H9 (cell line): ENCODE measurements at regions not wholly inside any gene's neighbourhood (a gene's known extent, or its start where the extent isn't known, plus 50 kb on each side); places are given as distances from the start of the nearest gene placed in this dataset.
"Not testable (repeated sequence)": the region's sequence is repeated elsewhere in the genome, so short reads cannot be mapped to it uniquely, and the experiment has no call there.

Source experiments
- DNase-seq: peaks from one replicate; pipeline ENCODE4 v3.0.0-alpha.2; 2017
- H2AFZ ChIP-seq: one replicate; pipeline ENCODE4 v1.6.1; 2013; ENCODE audit warnings: mild to moderate bottlenecking, low read length, control low read depth, moderate library complexity
- H2AK5ac ChIP-seq: 2 replicates; pipeline ENCODE4 v1.6.1; 2013; ENCODE audit warnings: low read length, control low read depth, mixed read lengths; ENCODE audit not compliant: insufficient read length
- H2BK120ac ChIP-seq: one replicate; pipeline ENCODE4 v1.6.1; 2013; ENCODE audit warnings: low read depth, mild to moderate bottlenecking, low read length, control low read depth, inconsistent platforms; ENCODE audit not compliant: poor library complexity, severe bottlenecking
- H2BK12ac ChIP-seq: 2 replicates; pipeline ENCODE4 v1.6.1; 2013; ENCODE audit warnings: low read length, control low read depth, mixed read lengths, low read depth; ENCODE audit not compliant: insufficient read length
- H2BK15ac ChIP-seq: 2 replicates; pipeline ENCODE4 v1.6.1; 2013; ENCODE audit warnings: low read depth, low read length, control low read depth
- H2BK20ac ChIP-seq: one replicate; pipeline ENCODE4 v1.6.1; 2013; ENCODE audit warnings: low read depth, mild to moderate bottlenecking, low read length, control low read depth, inconsistent platforms; ENCODE audit not compliant: poor library complexity, severe bottlenecking
- H2BK5ac ChIP-seq: 2 replicates; pipeline ENCODE4 v1.6.1; 2013; ENCODE audit warnings: low read length, control low read depth, mixed read lengths; ENCODE audit not compliant: insufficient read length
- H3K14ac ChIP-seq: 2 replicates; pipeline ENCODE4 v1.6.1; 2013; ENCODE audit warnings: low read length, control low read depth; ENCODE audit not compliant: insufficient read depth
- H3K18ac ChIP-seq: 2 replicates; pipeline ENCODE4 v1.6.1; 2013; ENCODE audit warnings: low read depth, mild to moderate bottlenecking, mixed read lengths, low read length, control low read depth; ENCODE audit not compliant: insufficient read length
- H3K23ac ChIP-seq: 2 replicates; pipeline ENCODE4 v1.6.1; 2013; ENCODE audit warnings: low read length, control low read depth, mixed read lengths, low read depth; ENCODE audit not compliant: insufficient read length
- H3K23me2 ChIP-seq: 2 replicates; pipeline ENCODE4 v1.6.1; 2013; ENCODE audit warnings: low read depth, mild to moderate bottlenecking, mixed read lengths, low read length, control low read depth; ENCODE audit not compliant: insufficient read length, poor library complexity, severe bottlenecking
- H3K27ac ChIP-seq: 2 replicates; pipeline ENCODE4 v1.5.1; 2013; ENCODE audit warnings: low read length, control low read depth, mixed read lengths, low read depth; ENCODE audit not compliant: insufficient read length
- H3K27me3 ChIP-seq: 2 replicates; pipeline ENCODE4 v1.6.1; 2013; ENCODE audit warnings: low read length, control low read depth, inconsistent platforms; ENCODE audit not compliant: insufficient read depth
- H3K4ac ChIP-seq: 2 replicates; pipeline ENCODE4 v1.6.1; 2013; ENCODE audit warnings: low read depth, mild to moderate bottlenecking, control low read depth, inconsistent platforms, low read length, moderate library complexity
- H3K4me1 ChIP-seq: 2 replicates; pipeline ENCODE4 v1.6.1; 2013; ENCODE audit warnings: low read length, control low read depth, inconsistent platforms; ENCODE audit not compliant: insufficient read depth
- H3K4me2 ChIP-seq: 2 replicates; pipeline ENCODE4 v1.6.1; 2013; ENCODE audit warnings: low read length, control low read depth, mixed read lengths; ENCODE audit not compliant: insufficient read length, insufficient read depth
- H3K56ac ChIP-seq: 2 replicates; pipeline ENCODE4 v1.6.1; 2013; ENCODE audit warnings: low read depth, mild to moderate bottlenecking, mixed read lengths, low read length, control low read depth; ENCODE audit not compliant: insufficient read length
- H3K79me1 ChIP-seq: 2 replicates; pipeline ENCODE4 v1.6.1; 2013; ENCODE audit warnings: low read depth, mild to moderate bottlenecking, moderate library complexity, low read length, control low read depth, inconsistent platforms; ENCODE audit not compliant: insufficient read depth, poor library complexity, severe bottlenecking
- H3K79me2 ChIP-seq: 2 replicates; pipeline ENCODE4 v1.6.1; 2013; ENCODE audit warnings: low read length, control low read depth, inconsistent platforms; ENCODE audit not compliant: insufficient read depth
- H3K9ac ChIP-seq: 2 replicates; pipeline ENCODE4 v1.6.1; 2013; ENCODE audit warnings: low read length, control low read depth, mixed read lengths; ENCODE audit not compliant: insufficient read length; ENCODE audit errors: extremely low read depth
- H3K9me3 ChIP-seq: one replicate; pipeline ENCODE4 v1.6.1; 2013; ENCODE audit warnings: low read depth, low read length, inconsistent platforms; ENCODE audit not compliant: control insufficient read depth
- H3T11ph ChIP-seq: one replicate; pipeline ENCODE4 v1.6.1; 2013; ENCODE audit warnings: mild to moderate bottlenecking, low read length, control low read depth, inconsistent platforms
- H4K20me1 ChIP-seq: one replicate; pipeline ENCODE4 v1.6.1; 2013; ENCODE audit not compliant: control insufficient read depth, insufficient read length, insufficient read depth
- H4K5ac ChIP-seq: 2 replicates; pipeline ENCODE4 v1.6.1; 2013; ENCODE audit warnings: low read depth, mild to moderate bottlenecking, mixed read lengths, low read length, control low read depth; ENCODE audit not compliant: insufficient read length
- H4K8ac ChIP-seq: replicated peaks from 2 replicates; pipeline ENCODE4 v1.6.1; 2013; ENCODE audit warnings: low read length, control low read depth, mixed read lengths, low read depth; ENCODE audit not compliant: insufficient read length
- H4K91ac ChIP-seq: 2 replicates; pipeline ENCODE4 v1.6.1; 2013; ENCODE audit warnings: low read depth, mild to moderate bottlenecking, moderate library complexity, mixed read lengths, low read length, control low read depth; ENCODE audit not compliant: insufficient read length
- H3K27ac Mint-ChIP-seq, 3 experiments: 2 replicates in 2 of 3; 3 replicates in 1 of 3; pipeline ENCODE4 v1.8.0; 2020 to 2021; ENCODE audit warnings: mixed read lengths in 3 of 3, mild to moderate bottlenecking in 1 of 3, moderate library complexity in 1 of 3
- H3K27me3 Mint-ChIP-seq: 2 replicates; pipeline ENCODE4 v1.8.0; 2021; ENCODE audit warnings: low read depth, mild to moderate bottlenecking, moderate library complexity, mixed read lengths
- H3K36me3 Mint-ChIP-seq, 3 experiments: 2 replicates in 2 of 3; 3 replicates in 1 of 3; pipeline ENCODE4 v1.8.0; 2020 to 2021; ENCODE audit warnings: low read depth in 3 of 3, mixed read lengths in 3 of 3; ENCODE audit not compliant: insufficient read depth in 1 of 3
- H3K4me1 Mint-ChIP-seq, 2 experiments: 2 replicates each; pipeline ENCODE4 v1.8.0; 2020; ENCODE audit warnings: mixed read lengths in 2 of 2
- H3K4me3 Mint-ChIP-seq, 2 experiments: 2 replicates in 1 of 2; 3 replicates in 1 of 2; pipeline ENCODE4 v1.8.0; 2020 to 2021; ENCODE audit warnings: mild to moderate bottlenecking in 2 of 2, mixed read lengths in 2 of 2, moderate library complexity in 1 of 2
- H3K9me3 Mint-ChIP-seq, 2 experiments: 2 replicates in 1 of 2; 3 replicates in 1 of 2; pipeline ENCODE4 v1.8.0; 2020; ENCODE audit warnings: mild to moderate bottlenecking in 2 of 2, mixed read lengths in 2 of 2, moderate library complexity in 1 of 2
- WGBS: extraction: QIAGEN DNeasy Blood & Tissue Kit; methylation state at CpG from one replicate; pipeline ENCODE4 v1.1.7; 2013; ENCODE audit warnings: missing lambda C conversion rate, low lambda C conversion rate, mixed read lengths; ENCODE audit not compliant: insufficient read length; ENCODE audit errors: extremely low coverage; 5-methylcytosine and 5-hydroxymethylcytosine counted together
- TF ChIP-seq, protein P1 (sequence below): fragments of 200-600 bp; sonication (generic); conservative IDR thresholded peaks from 3 replicates; pipeline ENCODE4 v1.8.0; 2021; ENCODE audit warnings: antibody characterized with exemption, mild to moderate bottlenecking

DNA sequence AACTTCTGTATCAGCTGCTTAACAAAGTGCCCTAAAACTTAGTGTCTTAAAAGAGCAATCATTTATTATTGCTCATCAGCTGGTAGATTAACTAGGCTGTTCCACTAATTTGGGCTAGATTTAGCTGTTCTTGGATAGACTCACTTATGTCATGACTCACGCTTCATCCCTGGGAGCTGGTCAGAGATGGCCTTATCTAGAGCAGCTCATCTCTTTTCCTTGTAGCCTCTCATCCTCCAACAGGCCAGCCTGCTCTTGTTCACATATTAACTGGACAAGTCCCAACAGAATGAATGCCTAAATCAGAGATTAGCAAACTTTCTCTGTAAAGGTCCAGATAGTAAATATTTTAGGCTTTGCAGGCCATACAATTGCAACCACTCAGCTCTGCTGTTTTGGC is 66.9 kb upstream of the PLAAT1 start:
- no peak overlapping the region for H3K14ac ChIP-seq
- Mint-ChIP-seq H3K27me3 (no peaks in the 10 kb centered on the region), H3K27ac (no peak overlapping the region), H3K4me3 (no peak overlapping the region), H3K9me3 (no peaks in the 10 kb centered on the region; a peak in 1 of 5 replicates), H3K4me1 (peaks cover 0 to 4% of the 10 kb centered on the region in 2 experiments; a peak in 2 of 4 replicates), H3K36me3 (no peaks in the 10 kb centered on the region)
- DNase-seq, result no peak
- H3K18ac ChIP-seq, result no peak overlapping the region
- H2AK5ac ChIP-seq, result no peak overlapping the region
- H3K23ac ChIP-seq, result no peak overlapping the region
- H2BK15ac ChIP-seq, result no peak overlapping the region
- TF ChIP-seq, protein P1, sequence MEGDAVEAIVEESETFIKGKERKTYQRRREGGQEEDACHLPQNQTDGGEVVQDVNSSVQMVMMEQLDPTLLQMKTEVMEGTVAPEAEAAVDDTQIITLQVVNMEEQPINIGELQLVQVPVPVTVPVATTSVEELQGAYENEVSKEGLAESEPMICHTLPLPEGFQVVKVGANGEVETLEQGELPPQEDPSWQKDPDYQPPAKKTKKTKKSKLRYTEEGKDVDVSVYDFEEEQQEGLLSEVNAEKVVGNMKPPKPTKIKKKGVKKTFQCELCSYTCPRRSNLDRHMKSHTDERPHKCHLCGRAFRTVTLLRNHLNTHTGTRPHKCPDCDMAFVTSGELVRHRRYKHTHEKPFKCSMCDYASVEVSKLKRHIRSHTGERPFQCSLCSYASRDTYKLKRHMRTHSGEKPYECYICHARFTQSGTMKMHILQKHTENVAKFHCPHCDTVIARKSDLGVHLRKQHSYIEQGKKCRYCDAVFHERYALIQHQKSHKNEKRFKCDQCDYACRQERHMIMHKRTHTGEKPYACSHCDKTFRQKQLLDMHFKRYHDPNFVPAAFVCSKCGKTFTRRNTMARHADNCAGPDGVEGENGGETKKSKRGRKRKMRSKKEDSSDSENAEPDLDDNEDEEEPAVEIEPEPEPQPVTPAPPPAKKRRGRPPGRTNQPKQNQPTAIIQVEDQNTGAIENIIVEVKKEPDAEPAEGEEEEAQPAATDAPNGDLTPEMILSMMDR, result no peak
- no peak overlapping the region for H4K5ac ChIP-seq
- H3K23me2 ChIP-seq, result no peaks in the 10 kb centered on the region
- no peak overlapping the region for H2BK20ac ChIP-seq
- H2BK12ac ChIP-seq, result no peak overlapping the region
- no peaks in the 10 kb centered on the region for H3K9me3 ChIP-seq
- H3K56ac ChIP-seq, result no peak overlapping the region
- no peak overlapping the region for H3T11ph ChIP-seq
- no peak overlapping the region for H3K9ac ChIP-seq
- H4K91ac ChIP-seq, result no peak overlapping the region
- H3K27ac ChIP-seq, result no peak overlapping the region
- H2BK120ac ChIP-seq, result no peak overlapping the region
- H3K4ac ChIP-seq, result no peak overlapping the region
- WGBS, result no CpG with 5 or more reads among the region's 1 CpG
- H3K79me2 ChIP-seq, result no peaks in the 10 kb centered on the region
- H3K27me3 ChIP-seq, result no peaks in the 10 kb centered on the region
- H3K4me2 ChIP-seq, result no peak overlapping the region
- no peak overlapping the region for H2AFZ ChIP-seq
- H3K4me1 ChIP-seq, result no peaks in the 10 kb centered on the region
- no peak overlapping the region for H4K8ac ChIP-seq
- no peaks in the 10 kb centered on the region for H3K79me1 ChIP-seq
- H2BK5ac ChIP-seq, result no peak overlapping the region
- no peaks in the 10 kb centered on the region for H4K20me1 ChIP-seq

DNA sequence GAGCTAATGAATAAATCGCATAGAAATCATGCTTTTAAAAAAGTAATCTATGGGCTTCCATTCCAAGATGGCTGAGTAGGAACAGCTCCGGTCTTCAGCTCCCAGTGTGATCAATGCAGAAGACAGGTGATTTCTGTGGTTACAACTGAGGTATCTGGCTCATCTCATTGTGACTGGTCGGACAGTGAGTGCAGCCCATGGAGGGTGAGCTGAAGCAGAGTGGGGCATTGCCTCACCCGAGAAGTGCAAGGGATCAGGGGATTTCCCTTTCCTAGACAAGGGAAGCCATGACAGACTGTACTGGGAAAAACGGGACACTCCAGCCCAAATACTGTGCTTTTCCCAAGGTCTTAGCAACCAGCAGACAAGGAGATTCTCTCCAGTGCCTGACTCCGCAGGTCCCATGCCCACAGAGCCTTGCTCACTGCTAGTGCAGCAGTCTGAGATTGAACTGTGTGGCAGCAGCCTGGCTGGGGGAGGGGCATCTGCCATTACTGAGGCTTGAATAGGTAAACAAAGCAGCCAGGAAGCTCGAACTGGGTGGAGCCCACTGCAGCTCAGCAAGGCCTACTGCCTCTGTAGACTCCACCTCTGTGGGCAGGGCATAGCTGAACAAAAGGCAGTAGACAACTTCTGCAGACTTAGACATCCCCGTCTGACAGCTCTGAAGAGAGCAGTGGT is 61.5 kb upstream of the PLAAT1 start:
- not testable (repeated sequence) for H3K23me2 ChIP-seq, H4K91ac ChIP-seq, H3K14ac ChIP-seq, H3K4me1 Mint-ChIP-seq, H3K23ac ChIP-seq, H3K4me1 ChIP-seq, H2BK120ac ChIP-seq, H4K5ac ChIP-seq, H4K20me1 ChIP-seq, H3K9me3 ChIP-seq, H2AFZ ChIP-seq, DNase-seq, H2BK12ac ChIP-seq, H3K18ac ChIP-seq, H2AK5ac ChIP-seq, H3K4me2 ChIP-seq, H3K4me3 Mint-ChIP-seq, H3K27me3 ChIP-seq, H2BK5ac ChIP-seq, H3K4ac ChIP-seq, H3K36me3 Mint-ChIP-seq, H3K27ac ChIP-seq, H3T11ph ChIP-seq, H3K79me1 ChIP-seq, H2BK20ac ChIP-seq, H4K8ac ChIP-seq, H3K9ac ChIP-seq, H3K56ac ChIP-seq, H3K79me2 ChIP-seq, H3K27me3 Mint-ChIP-seq, H2BK15ac ChIP-seq
- no CpG with 5 or more reads among the region's 8 CpGs for WGBS
- peak overlapping the region in 1 of 3 experiments; percentile 86; a peak in 2 of 7 replicates for H3K27ac Mint-ChIP-seq
- peaks cover 3 to 11% of the 10 kb centered on the region in 2 experiments; a peak in 4 of 5 replicates for H3K9me3 Mint-ChIP-seq
